Endodermal cell (in vitro differentiated cells): ENCODE measurements at regions not wholly inside any gene's neighbourhood (a gene's known extent, or its start where the extent isn't known, plus 50 kb on each side); places are given as distances from the start of the nearest gene placed in this dataset.
A peak's percentile ranks its signal among the peaks of the same experiment; 100 is the strongest.

Experiments
- DNase-seq: peaks from one replicate; pipeline ENCODE4 v3.0.0-alpha.2; 2017
- H3K27ac ChIP-seq: 2 replicates; pipeline ENCODE4 v1.5.1; 2013; ENCODE audit warnings: mild to moderate bottlenecking, low read depth, low read length, moderate library complexity
- H3K27me3 ChIP-seq: 2 replicates; pipeline ENCODE4 v1.6.1; 2013; ENCODE audit warnings: mild to moderate bottlenecking, low read length, moderate library complexity; ENCODE audit not compliant: insufficient read depth, control insufficient read depth, poor library complexity, severe bottlenecking
- H3K36me3 ChIP-seq: 2 replicates; pipeline ENCODE4 v1.7.0; 2013; ENCODE audit warnings: mild to moderate bottlenecking, low read length, moderate library complexity; ENCODE audit not compliant: control insufficient read depth, insufficient read depth
- H3K4me1 ChIP-seq: one replicate; pipeline ENCODE4 v1.7.0; 2013; ENCODE audit warnings: low read length; ENCODE audit not compliant: control insufficient read depth, insufficient read depth
- H3K4me3 ChIP-seq: 2 replicates; pipeline ENCODE4 v1.5.1; 2013; ENCODE audit warnings: mild to moderate bottlenecking, low read length, moderate library complexity
- H3K9ac ChIP-seq: 2 replicates; pipeline ENCODE4 v1.6.1; 2013; ENCODE audit warnings: mild to moderate bottlenecking, low read length, moderate library complexity; ENCODE audit not compliant: poor library complexity, severe bottlenecking; ENCODE audit errors: extremely low read depth
- H3K9me3 ChIP-seq: 2 replicates; pipeline ENCODE4 v1.6.1; 2013; ENCODE audit warnings: mild to moderate bottlenecking, low read length, moderate library complexity; ENCODE audit not compliant: control insufficient read depth
- H3K27ac Mint-ChIP-seq: 2 replicates; pipeline ENCODE4 v1.8.0; 2020; ENCODE audit warnings: mixed read lengths
- H3K27me3 Mint-ChIP-seq: 2 replicates; pipeline ENCODE4 v1.8.0; 2021; ENCODE audit warnings: mild to moderate bottlenecking, mixed read lengths; ENCODE audit not compliant: insufficient read depth
- H3K36me3 Mint-ChIP-seq: 2 replicates; pipeline ENCODE4 v1.8.0; 2020; ENCODE audit warnings: low read depth, mixed read lengths
- H3K4me1 Mint-ChIP-seq: 2 replicates; pipeline ENCODE4 v1.8.0; 2020; ENCODE audit warnings: mixed read lengths
- H3K4me3 Mint-ChIP-seq: 2 replicates; pipeline ENCODE4 v1.8.0; 2020; ENCODE audit warnings: mild to moderate bottlenecking, moderate library complexity, mixed read lengths
- H3K9me3 Mint-ChIP-seq: 2 replicates; pipeline ENCODE4 v1.8.0; 2020; ENCODE audit warnings: mild to moderate bottlenecking, mixed read lengths
- WGBS, 2 experiments: methylation state at CpG; one replicate each; pipeline versions ENCODE4 v1.1.5 to v1.1.7; 2013; ENCODE audit warnings: missing lambda C conversion rate in 2 of 2, mixed read lengths in 1 of 2; ENCODE audit not compliant: insufficient coverage in 1 of 2, insufficient read length in 1 of 2; 5-methylcytosine and 5-hydroxymethylcytosine counted together
- TF ChIP-seq, protein P1 (sequence below): fragments of 200-600 bp; sonication (generic); conservative IDR thresholded peaks from 2 replicates; pipeline ENCODE4 v1.5.0; 2021; ENCODE audit warnings: antibody characterized with exemption, mild to moderate bottlenecking

DNA sequence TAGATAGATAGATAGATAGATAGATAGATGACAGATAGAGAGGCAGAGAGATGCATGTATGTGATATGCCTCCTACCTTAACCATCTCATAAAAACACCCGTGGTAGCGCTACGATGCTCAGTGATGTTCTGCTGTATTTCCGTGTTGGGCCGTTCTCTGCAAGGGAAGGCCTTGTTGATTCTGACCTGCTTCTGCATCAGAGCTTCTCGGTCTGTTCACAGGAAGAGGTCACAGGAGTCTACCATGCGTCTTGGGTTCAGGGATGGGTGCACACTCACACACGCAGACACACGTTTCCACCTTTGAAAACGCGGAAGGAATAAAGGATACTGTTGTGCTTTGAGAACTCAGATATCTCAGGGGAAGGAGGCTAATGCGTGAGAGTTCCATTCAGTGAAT lies 316.9 kb downstream of the TEX29 start:
- Mint-ChIP-seq H3K27ac (no peak overlapping the region), H3K36me3 (no peaks in the 10 kb centered on the region), H3K4me1 (peaks cover 6% of the 10 kb centered on the region), H3K4me3 (no peak overlapping the region), H3K27me3 (peaks cover 31% of the 10 kb centered on the region), H3K9me3 (no peaks in the 10 kb centered on the region)
- Histone ChIP-seq H3K9me3 (no peaks in the 10 kb centered on the region), H3K27ac (no peak overlapping the region), H3K36me3 (no peaks in the 10 kb centered on the region), H3K4me1 (no peaks in the 10 kb centered on the region), H3K4me3 (no peak overlapping the region), H3K9ac (no peak overlapping the region), H3K27me3 (peaks cover 5% of the 10 kb centered on the region)
- WGBS, 2 experiments = 93 to 95% methylated on average over 12 of the region's 12 CpGs
- TF ChIP-seq, protein P1, sequence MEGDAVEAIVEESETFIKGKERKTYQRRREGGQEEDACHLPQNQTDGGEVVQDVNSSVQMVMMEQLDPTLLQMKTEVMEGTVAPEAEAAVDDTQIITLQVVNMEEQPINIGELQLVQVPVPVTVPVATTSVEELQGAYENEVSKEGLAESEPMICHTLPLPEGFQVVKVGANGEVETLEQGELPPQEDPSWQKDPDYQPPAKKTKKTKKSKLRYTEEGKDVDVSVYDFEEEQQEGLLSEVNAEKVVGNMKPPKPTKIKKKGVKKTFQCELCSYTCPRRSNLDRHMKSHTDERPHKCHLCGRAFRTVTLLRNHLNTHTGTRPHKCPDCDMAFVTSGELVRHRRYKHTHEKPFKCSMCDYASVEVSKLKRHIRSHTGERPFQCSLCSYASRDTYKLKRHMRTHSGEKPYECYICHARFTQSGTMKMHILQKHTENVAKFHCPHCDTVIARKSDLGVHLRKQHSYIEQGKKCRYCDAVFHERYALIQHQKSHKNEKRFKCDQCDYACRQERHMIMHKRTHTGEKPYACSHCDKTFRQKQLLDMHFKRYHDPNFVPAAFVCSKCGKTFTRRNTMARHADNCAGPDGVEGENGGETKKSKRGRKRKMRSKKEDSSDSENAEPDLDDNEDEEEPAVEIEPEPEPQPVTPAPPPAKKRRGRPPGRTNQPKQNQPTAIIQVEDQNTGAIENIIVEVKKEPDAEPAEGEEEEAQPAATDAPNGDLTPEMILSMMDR = no peak
- peak; percentile 31 for DNase-seq

- Mint-ChIP-seq H3K9me3 (no peaks in the 10 kb centered on the region), H3K27me3 (peaks cover 32% of the 10 kb centered on the region), H3K4me3 (no peak overlapping the region), H3K4me1 (peaks cover 2% of the 10 kb centered on the region), H3K36me3 (no peaks in the 10 kb centered on the region), H3K27ac (no peak overlapping the region)
- Histone ChIP-seq H3K9ac (no peak overlapping the region), H3K4me3 (no peak overlapping the region), H3K4me1 (no peaks in the 10 kb centered on the region), H3K9me3 (no peaks in the 10 kb centered on the region), H3K27ac (no peak overlapping the region), H3K27me3 (peaks cover 5% of the 10 kb centered on the region), H3K36me3 (no peaks in the 10 kb centered on the region)
- no peak for DNase-seq
- WGBS, 2 experiments = 100% methylated on average over 1 of the region's 1 CpG; no CpG with 5 or more reads in 1 of the 2 experiments
- TF ChIP-seq, protein P1 = no peak
Observed at GRCh38 chr13:111638233-111638632, 317.8 kb downstream of the TEX29 start.

GRCh38 chr13:111639196-111639705 lies 318.8 kb downstream of the TEX29 start:
- Histone ChIP-seq H3K27ac (no peak overlapping the region), H3K9ac (no peak overlapping the region), H3K36me3 (no peaks in the 10 kb centered on the region), H3K9me3 (no peaks in the 10 kb centered on the region), H3K27me3 (peaks cover 5% of the 10 kb centered on the region), H3K4me3 (no peak overlapping the region), H3K4me1 (no peaks in the 10 kb centered on the region)
- Mint-ChIP-seq H3K9me3 (no peaks in the 10 kb centered on the region), H3K27ac (no peak overlapping the region), H3K4me1 (no peaks in the 10 kb centered on the region), H3K27me3 (peaks cover 32% of the 10 kb centered on the region), H3K36me3 (no peaks in the 10 kb centered on the region), H3K4me3 (no peak overlapping the region)
- WGBS, 2 experiments = 75 to 78% methylated on average over 3 to 10 of the region's 10 CpGs
- peak; percentile 26 for DNase-seq
- TF ChIP-seq, protein P1 = no peak
